ENCODE measurements at regions not wholly inside any gene's neighbourhood (a gene's known extent, or its start where the extent isn't known, plus 50 kb on each side); places are given as distances from the start of the nearest gene placed in this dataset.

GRCh38 chr2:146301287-146301686 lies 1543.5 kb upstream of the ACVR2A start:
- H2BK15ac ChIP-seq (ENCODE audit: low read depth, low read length) = no peak overlapping the region
- H3K36me3 Mint-ChIP-seq (ENCODE audit: insufficient read depth in 1 of 3, low read depth in 3 of 3) = peaks cover 9 to 39% (median 17%) of the 10 kb centered on the region in 3 experiments
- H3K4me1 ChIP-seq (ENCODE audit: insufficient read depth, low read length) = no peaks in the 10 kb centered on the region
- H4K5ac ChIP-seq (ENCODE audit: insufficient read length, low read depth, low read length) = no peak overlapping the region
- no peaks in the 10 kb centered on the region for H3K27me3 ChIP-seq (ENCODE audit: insufficient read depth, low read length)
- WGBS (ENCODE audit: extremely low coverage, insufficient read length, low lambda C conversion rate) = no CpG with 5 or more reads among the region's 2 CpGs
- no peak overlapping the region for H3K4me2 ChIP-seq (ENCODE audit: insufficient read depth, insufficient read length, low read length)
- no peak overlapping the region for H2BK20ac ChIP-seq (ENCODE audit: low read depth, low read length, poor library complexity, severe bottlenecking)
- peaks cover under 1% of the 10 kb centered on the region for H3K9me3 ChIP-seq (ENCODE audit: control insufficient read depth, low read depth, low read length)
- no peaks in the 10 kb centered on the region for H3K23me2 ChIP-seq (ENCODE audit: insufficient read length, low read depth, low read length, poor library complexity, severe bottlenecking)
- H3K14ac ChIP-seq (ENCODE audit: insufficient read depth, low read length) = no peak overlapping the region
- H2BK120ac ChIP-seq (ENCODE audit: low read depth, low read length, poor library complexity, severe bottlenecking) = no peak overlapping the region
- no peaks in the 10 kb centered on the region for H3K27me3 Mint-ChIP-seq (ENCODE audit: low read depth)
- no peaks in the 10 kb centered on the region for H4K20me1 ChIP-seq (ENCODE audit: control insufficient read depth, insufficient read depth, insufficient read length)
- no peak overlapping the region for H2BK12ac ChIP-seq (ENCODE audit: insufficient read length, low read depth, low read length)
- H3K27ac Mint-ChIP-seq = no peak overlapping the region
- H3K4me3 Mint-ChIP-seq = no peak overlapping the region
- H3K9ac ChIP-seq (ENCODE audit: extremely low read depth, insufficient read length, low read length) = no peak overlapping the region
- H2AFZ ChIP-seq (ENCODE audit: low read length) = no peak overlapping the region
- no peak for DNase-seq
- no peak overlapping the region for H3K18ac ChIP-seq (ENCODE audit: insufficient read length, low read depth, low read length)
- TF ChIP-seq CTCF (conservative IDR thresholded peaks at IDR 0.05) = no peak
- no peak overlapping the region for H4K8ac ChIP-seq (replicated peaks; ENCODE audit: insufficient read length, low read depth, low read length)
- no peak overlapping the region for H3K23ac ChIP-seq (ENCODE audit: insufficient read length, low read depth, low read length)
- no peaks in the 10 kb centered on the region for H3K79me2 ChIP-seq (ENCODE audit: insufficient read depth, low read length)
- no peaks in the 10 kb centered on the region for H3K4me1 Mint-ChIP-seq
- H3K79me1 ChIP-seq (ENCODE audit: insufficient read depth, low read depth, low read length, poor library complexity, severe bottlenecking) = no peaks in the 10 kb centered on the region
- H3K4ac ChIP-seq (ENCODE audit: low read depth, low read length) = no peak overlapping the region
- H4K91ac ChIP-seq (ENCODE audit: insufficient read length, low read depth, low read length) = no peak overlapping the region
- no peak overlapping the region for H2BK5ac ChIP-seq (ENCODE audit: insufficient read length, low read length)
- H3K27ac ChIP-seq (ENCODE audit: insufficient read length, low read depth, low read length) = no peak overlapping the region
- H2AK5ac ChIP-seq (ENCODE audit: insufficient read length, low read length) = no peak overlapping the region
- H3T11ph ChIP-seq (ENCODE audit: low read length) = no peak overlapping the region
- H3K56ac ChIP-seq (ENCODE audit: insufficient read length, low read depth, low read length) = no peak overlapping the region
- H3K9me3 Mint-ChIP-seq = peaks cover 31 to 39% of the 10 kb centered on the region in 2 experiments
